SK-N-SH treated with all-trans-retinoic acid at 6 μM for 48 hours (cell line): ENCODE measurements at regions not wholly inside any gene's neighbourhood (a gene's known extent, or its start where the extent isn't known, plus 50 kb on each side); places are given as distances from the start of the nearest gene placed in this dataset.

Source experiments
- ATAC-seq: fragments of 200-7000 bp; cut with Tn5 transposase; 3 replicates; pipeline ENCODE4 v1.9.1; 2020; ENCODE audit warnings: mild to moderate bottlenecking, moderate library complexity
- ARNTL ChIP-seq: fragments of 450-650 bp; formaldehyde crosslinking; IDR thresholded peaks from 2 replicates; pipeline ENCODE4 v1.5.0; 2020; ENCODE audit warnings: low read depth, mild to moderate bottlenecking, moderate library complexity, borderline replicate concordance
- BACH2 ChIP-seq: fragments of 250-450 bp; sonication (Bioruptor Pico); IDR thresholded peaks from 2 replicates; pipeline ENCODE4 v1.9.0; 2021; ENCODE audit warnings: mild to moderate bottlenecking, borderline replicate concordance
- CSDC2 ChIP-seq: fragments of 250-450 bp; sonication (Bioruptor Pico); IDR thresholded peaks from 2 replicates; pipeline ENCODE4 v1.5.0; 2020; ENCODE audit warnings: mild to moderate bottlenecking, moderate library complexity
- CSRNP3 ChIP-seq: fragments of 250-450 bp; sonication (Bioruptor Pico); IDR thresholded peaks from 2 replicates; pipeline ENCODE4 v1.5.1; 2021; ENCODE audit warnings: mild to moderate bottlenecking, moderate library complexity
- ESRRG ChIP-seq: fragments of 250-450 bp; sonication (Bioruptor Pico); IDR thresholded peaks from 2 replicates; pipeline ENCODE4 v1.6.1; 2021; ENCODE audit warnings: mild to moderate bottlenecking
- GLIS3 ChIP-seq: fragments of 250-450 bp; sonication (Bioruptor Pico); IDR thresholded peaks from 2 replicates; pipeline ENCODE4 v1.5.0; 2020; ENCODE audit warnings: mild to moderate bottlenecking, moderate library complexity
- OSR1 ChIP-seq: fragments of 250-450 bp; sonication (Bioruptor Pico); IDR thresholded peaks from 2 replicates; pipeline ENCODE4 v1.8.0; 2022; ENCODE audit warnings: moderate library complexity, mild to moderate bottlenecking, inconsistent platforms
- PPARA ChIP-seq: fragments of 250-450 bp; sonication (Bioruptor Pico); IDR thresholded peaks from 2 replicates; pipeline ENCODE4 v1.5.0; 2020; ENCODE audit warnings: mild to moderate bottlenecking, borderline replicate concordance
- RARB ChIP-seq: fragments of 250-450 bp; sonication (Bioruptor Pico); IDR thresholded peaks from 2 replicates; pipeline ENCODE4 v1.8.0; 2021; ENCODE audit warnings: mild to moderate bottlenecking, moderate library complexity
- SNAI2 ChIP-seq: fragments of 250-450 bp; sonication (Bioruptor Pico); IDR thresholded peaks from 2 replicates; pipeline ENCODE4 v1.5.0; 2020; ENCODE audit warnings: mild to moderate bottlenecking, moderate library complexity
- TCF4 ChIP-seq: fragments of 250-450 bp; sonication (Bioruptor Pico); IDR thresholded peaks from 2 replicates; pipeline ENCODE4 v1.8.0; 2021; ENCODE audit warnings: mild to moderate bottlenecking, moderate library complexity, borderline replicate concordance
- TOX ChIP-seq: fragments of 250-450 bp; sonication (Bioruptor Pico); IDR thresholded peaks from 2 replicates; pipeline ENCODE4 v1.8.0; 2021; ENCODE audit warnings: mild to moderate bottlenecking, moderate library complexity, borderline replicate concordance
- ZC3H10 ChIP-seq: fragments of 250-450 bp; sonication (Bioruptor Pico); IDR thresholded peaks from 2 replicates; pipeline ENCODE4 v1.5.1; 2021; ENCODE audit warnings: mild to moderate bottlenecking, moderate library complexity
- ZFP3 ChIP-seq: fragments of 250-450 bp; sonication (Bioruptor Pico); IDR thresholded peaks from 2 replicates; pipeline ENCODE4 v1.5.0; 2020; ENCODE audit warnings: mild to moderate bottlenecking, moderate library complexity
- ZFP30 ChIP-seq: fragments of 450-650 bp; formaldehyde crosslinking; IDR thresholded peaks from 2 replicates; pipeline ENCODE4 v1.5.0; 2022; ENCODE audit warnings: mild to moderate bottlenecking, moderate library complexity
- ZNF565 ChIP-seq: fragments of 450-650 bp; formaldehyde crosslinking; conservative IDR thresholded peaks from 2 replicates; pipeline ENCODE4 v1.5.0; 2020; ENCODE audit warnings: low read depth, mild to moderate bottlenecking, moderate library complexity
- ZNF70 ChIP-seq: fragments of 450-650 bp; formaldehyde crosslinking; IDR thresholded peaks from 2 replicates; pipeline ENCODE4 v1.5.0; 2020; ENCODE audit warnings: mild to moderate bottlenecking, moderate library complexity
- ZNF8 ChIP-seq: fragments of 450-650 bp; formaldehyde crosslinking; IDR thresholded peaks from 2 replicates; pipeline ENCODE4 v1.5.0; 2020; ENCODE audit warnings: mild to moderate bottlenecking, moderate library complexity
- TF ChIP-seq, protein P1 (sequence below): fragments of 250-450 bp; sonication (Bioruptor Pico); IDR thresholded peaks from 2 replicates; pipeline ENCODE4 v1.5.0; 2020; ENCODE audit warnings: mild to moderate bottlenecking, moderate library complexity
- TF ChIP-seq, protein P2 (sequence below): fragments of 250-450 bp; sonication (Bioruptor Pico); IDR thresholded peaks from 2 replicates; pipeline ENCODE4 v1.8.0; 2020; ENCODE audit warnings: mild to moderate bottlenecking, moderate library complexity, borderline replicate concordance

- TF ChIP-seq CSRNP3: no peak
- no peak for TF ChIP-seq CSDC2
- no peak for TF ChIP-seq PPARA (CRISPR knock-in tag)
- no peak for TF ChIP-seq ZNF70 (CRISPR knock-in tag)
- no peak for TF ChIP-seq RARB (CRISPR knock-in tag)
- TF ChIP-seq ZNF8: no peak
- no peak for TF ChIP-seq ZNF565 (CRISPR knock-in tag)
- TF ChIP-seq GLIS3 (CRISPR knock-in tag): no peak
- TF ChIP-seq, protein P1, sequence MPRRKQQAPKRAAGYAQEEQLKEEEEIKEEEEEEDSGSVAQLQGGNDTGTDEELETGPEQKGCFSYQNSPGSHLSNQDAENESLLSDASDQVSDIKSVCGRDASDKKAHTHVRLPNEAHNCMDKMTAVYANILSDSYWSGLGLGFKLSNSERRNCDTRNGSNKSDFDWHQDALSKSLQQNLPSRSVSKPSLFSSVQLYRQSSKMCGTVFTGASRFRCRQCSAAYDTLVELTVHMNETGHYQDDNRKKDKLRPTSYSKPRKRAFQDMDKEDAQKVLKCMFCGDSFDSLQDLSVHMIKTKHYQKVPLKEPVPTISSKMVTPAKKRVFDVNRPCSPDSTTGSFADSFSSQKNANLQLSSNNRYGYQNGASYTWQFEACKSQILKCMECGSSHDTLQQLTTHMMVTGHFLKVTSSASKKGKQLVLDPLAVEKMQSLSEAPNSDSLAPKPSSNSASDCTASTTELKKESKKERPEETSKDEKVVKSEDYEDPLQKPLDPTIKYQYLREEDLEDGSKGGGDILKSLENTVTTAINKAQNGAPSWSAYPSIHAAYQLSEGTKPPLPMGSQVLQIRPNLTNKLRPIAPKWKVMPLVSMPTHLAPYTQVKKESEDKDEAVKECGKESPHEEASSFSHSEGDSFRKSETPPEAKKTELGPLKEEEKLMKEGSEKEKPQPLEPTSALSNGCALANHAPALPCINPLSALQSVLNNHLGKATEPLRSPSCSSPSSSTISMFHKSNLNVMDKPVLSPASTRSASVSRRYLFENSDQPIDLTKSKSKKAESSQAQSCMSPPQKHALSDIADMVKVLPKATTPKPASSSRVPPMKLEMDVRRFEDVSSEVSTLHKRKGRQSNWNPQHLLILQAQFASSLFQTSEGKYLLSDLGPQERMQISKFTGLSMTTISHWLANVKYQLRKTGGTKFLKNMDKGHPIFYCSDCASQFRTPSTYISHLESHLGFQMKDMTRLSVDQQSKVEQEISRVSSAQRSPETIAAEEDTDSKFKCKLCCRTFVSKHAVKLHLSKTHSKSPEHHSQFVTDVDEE (CRISPR knock-in tag): no peak
- TF ChIP-seq ARNTL: no peak
- no peak for TF ChIP-seq ZFP30 (CRISPR knock-in tag)
- no peak for TF ChIP-seq ESRRG (CRISPR knock-in tag)
- no peak for TF ChIP-seq BACH2 (CRISPR knock-in tag)
- TF ChIP-seq, protein P2, sequence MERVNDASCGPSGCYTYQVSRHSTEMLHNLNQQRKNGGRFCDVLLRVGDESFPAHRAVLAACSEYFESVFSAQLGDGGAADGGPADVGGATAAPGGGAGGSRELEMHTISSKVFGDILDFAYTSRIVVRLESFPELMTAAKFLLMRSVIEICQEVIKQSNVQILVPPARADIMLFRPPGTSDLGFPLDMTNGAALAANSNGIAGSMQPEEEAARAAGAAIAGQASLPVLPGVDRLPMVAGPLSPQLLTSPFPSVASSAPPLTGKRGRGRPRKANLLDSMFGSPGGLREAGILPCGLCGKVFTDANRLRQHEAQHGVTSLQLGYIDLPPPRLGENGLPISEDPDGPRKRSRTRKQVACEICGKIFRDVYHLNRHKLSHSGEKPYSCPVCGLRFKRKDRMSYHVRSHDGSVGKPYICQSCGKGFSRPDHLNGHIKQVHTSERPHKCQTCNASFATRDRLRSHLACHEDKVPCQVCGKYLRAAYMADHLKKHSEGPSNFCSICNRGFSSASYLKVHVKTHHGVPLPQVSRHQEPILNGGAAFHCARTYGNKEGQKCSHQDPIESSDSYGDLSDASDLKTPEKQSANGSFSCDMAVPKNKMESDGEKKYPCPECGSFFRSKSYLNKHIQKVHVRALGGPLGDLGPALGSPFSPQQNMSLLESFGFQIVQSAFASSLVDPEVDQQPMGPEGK: no peak
- TF ChIP-seq OSR1 (CRISPR knock-in tag): no peak
- TF ChIP-seq ZFP3 (CRISPR knock-in tag): no peak
- TF ChIP-seq, all 23 proteins: peak for 0
Measured at GRCh38 chr9:38294220-38294960, 98.1 kb upstream of the ALDH1B1 start.

GRCh38 chr9:38293022-38293421 lies 99.5 kb upstream of the ALDH1B1 start:
- ATAC-seq: no peak
- TF ChIP-seq GLIS3 (CRISPR knock-in tag) (no peak), TCF4 (no peak), ZNF8 (no peak), ZC3H10 (CRISPR knock-in tag) (no peak), PPARA (CRISPR knock-in tag) (no peak), ZFP30 (CRISPR knock-in tag) (no peak), ZNF565 (CRISPR knock-in tag) (no peak), CSRNP3 (no peak), CSDC2 (no peak), TOX (CRISPR knock-in tag) (no peak), ZFP3 (CRISPR knock-in tag) (no peak), ARNTL (no peak), BACH2 (CRISPR knock-in tag) (no peak), OSR1 (CRISPR knock-in tag) (no peak), ESRRG (CRISPR knock-in tag) (no peak)
- TF ChIP-seq, protein P2: no peak

More at GRCh38 chr9:38294220-38294960, 98.1 kb upstream of the ALDH1B1 start:
- no peak for ATAC-seq

DNA sequence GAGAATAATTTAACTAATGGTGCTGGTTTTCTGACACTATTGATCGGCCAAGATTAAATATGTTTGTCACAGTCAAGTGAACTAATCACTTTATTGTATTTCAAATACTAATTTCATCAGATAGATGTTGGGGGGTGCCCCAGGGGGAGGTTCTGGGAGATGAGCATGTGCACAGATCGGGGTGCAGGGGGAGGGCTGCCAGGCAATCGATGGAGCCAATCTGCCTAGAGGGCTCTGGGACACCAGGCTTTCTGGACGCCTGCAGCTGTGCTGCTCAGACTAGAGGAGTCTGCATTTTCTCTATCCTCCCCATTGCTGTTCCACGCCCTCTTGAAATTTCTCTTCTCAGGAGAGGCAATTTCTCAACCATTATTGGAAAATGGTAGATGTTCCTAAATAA lies 100.0 kb upstream of the ALDH1B1 start:
- ATAC-seq: no peak
- no peak for TF ChIP-seq SNAI2 (CRISPR knock-in tag)
- TF ChIP-seq TCF4: no peak
- TF ChIP-seq, protein P2: no peak
- no peak for TF ChIP-seq OSR1 (CRISPR knock-in tag)
